NCI-H524 (cell line): ENCODE measurements at regions not wholly inside any gene's neighbourhood (a gene's known extent, or its start where the extent isn't known, plus 50 kb on each side); places are given as distances from the start of the nearest gene placed in this dataset.

Source experiments
- DNase-seq, 2 experiments: peaks; one replicate each; lab custom pipeline; 2025; lab: John Stamatoyannopoulos, UW

- no peak for DNase-seq
These were observed 983.4 kb upstream of the PRMT6 start for GRCh38 chr1:106072909-106073600.

GRCh38 chr1:106080608-106081325 is 975.7 kb upstream of the PRMT6 start:
- no peak for DNase-seq

- DNase-seq, result no peak
These were observed 945.4 kb upstream of the PRMT6 start for GRCh38 chr1:106111044-106111443.

GRCh38 chr1:106113851-106114250 is 942.6 kb upstream of the PRMT6 start:
- no peak for DNase-seq

GRCh38 chr1:106120789-106121188 is 935.7 kb upstream of the PRMT6 start:
- DNase-seq, result no peak

- DNase-seq, result no peak
These were observed 934.7 kb upstream of the PRMT6 start for GRCh38 chr1:106121728-106122127.

- no peak for DNase-seq
These were observed 921.9 kb upstream of the PRMT6 start for GRCh38 chr1:106134561-106134960.

GRCh38 chr1:106173101-106173500 is 883.4 kb upstream of the PRMT6 start:
- no peak for DNase-seq

GRCh38 chr1:106178791-106179190 is 877.7 kb upstream of the PRMT6 start:
- no peak for DNase-seq

GRCh38 chr1:106181866-106182265 is 874.6 kb upstream of the PRMT6 start:
- DNase-seq, result no peak

GRCh38 chr1:106185089-106185488 is 871.4 kb upstream of the PRMT6 start:
- DNase-seq, result no peak

- no peak for DNase-seq
These were observed 866.7 kb upstream of the PRMT6 start for GRCh38 chr1:106189780-106190179.

- no peak for DNase-seq
These were observed 862.3 kb upstream of the PRMT6 start for GRCh38 chr1:106194206-106194605.

GRCh38 chr1:106200711-106201110 is 855.8 kb upstream of the PRMT6 start:
- no peak for DNase-seq

GRCh38 chr1:106207185-106207584 is 849.3 kb upstream of the PRMT6 start:
- no peak for DNase-seq

- DNase-seq, result no peak
These were observed 838.7 kb upstream of the PRMT6 start for GRCh38 chr1:106217765-106218164.

GRCh38 chr1:106222403-106222802 is 834.1 kb upstream of the PRMT6 start:
- DNase-seq, result no peak

- no peak for DNase-seq
These were observed 833.3 kb upstream of the PRMT6 start for GRCh38 chr1:106223213-106223612.

GRCh38 chr1:106224426-106224825 is 832.0 kb upstream of the PRMT6 start:
- no peak for DNase-seq

- no peak for DNase-seq
These were observed 831.1 kb upstream of the PRMT6 start for GRCh38 chr1:106225403-106225802.

GRCh38 chr1:106226550-106226949 is 829.9 kb upstream of the PRMT6 start:
- no peak for DNase-seq

GRCh38 chr1:106232128-106232527 is 824.3 kb upstream of the PRMT6 start:
- DNase-seq, result no peak

- DNase-seq, result no peak
These were observed 823.0 kb upstream of the PRMT6 start for GRCh38 chr1:106233511-106233910.

- DNase-seq, result no peak
These were observed 807.1 kb upstream of the PRMT6 start for GRCh38 chr1:106249365-106249764.
